ENCODE measurements at regions not wholly inside any gene's neighbourhood (a gene's known extent, or its start where the extent isn't known, plus 50 kb on each side); places are given as distances from the start of the nearest gene placed in this dataset.
"Not testable (repeated sequence)": the region's sequence is repeated elsewhere in the genome, so short reads cannot be mapped to it uniquely, and the experiment has no call there.

- no peak for DNase-seq (ENCODE audit: low read depth)
Measured at GRCh38 chr4:3365326-3365725, 72.5 kb downstream of the RGS12 start.

GRCh38 chr4:3365871-3366842 lies 73.3 kb downstream of the RGS12 start:
- no peak for DNase-seq (ENCODE audit: low read depth)

- DNase-seq (ENCODE audit: low read depth), result no peak
Measured at GRCh38 chr4:3366893-3367775, 74.3 kb downstream of the RGS12 start.

DNA sequence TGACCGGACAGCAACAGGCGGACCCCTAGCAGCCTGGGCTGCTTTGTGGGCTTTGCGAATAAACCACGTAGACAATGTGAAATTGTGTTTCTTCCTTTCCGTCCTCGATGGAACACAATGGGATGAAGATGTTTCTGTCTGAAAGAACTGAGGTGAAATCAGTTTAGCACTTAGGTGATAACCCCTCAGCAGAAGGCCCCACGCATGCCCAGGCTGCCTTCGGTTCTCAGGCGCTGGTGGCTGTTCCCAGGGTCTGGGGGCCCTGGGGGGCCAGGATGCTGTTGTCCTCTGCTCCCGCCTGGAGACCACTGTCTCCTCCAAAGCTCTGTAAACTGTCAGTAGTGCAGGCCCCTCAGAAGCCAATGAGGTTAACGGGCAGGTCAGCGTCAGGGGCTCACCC lies 73.9 kb upstream of the HGFAC start:
- no peak for DNase-seq (ENCODE audit: low read depth)

DNA sequence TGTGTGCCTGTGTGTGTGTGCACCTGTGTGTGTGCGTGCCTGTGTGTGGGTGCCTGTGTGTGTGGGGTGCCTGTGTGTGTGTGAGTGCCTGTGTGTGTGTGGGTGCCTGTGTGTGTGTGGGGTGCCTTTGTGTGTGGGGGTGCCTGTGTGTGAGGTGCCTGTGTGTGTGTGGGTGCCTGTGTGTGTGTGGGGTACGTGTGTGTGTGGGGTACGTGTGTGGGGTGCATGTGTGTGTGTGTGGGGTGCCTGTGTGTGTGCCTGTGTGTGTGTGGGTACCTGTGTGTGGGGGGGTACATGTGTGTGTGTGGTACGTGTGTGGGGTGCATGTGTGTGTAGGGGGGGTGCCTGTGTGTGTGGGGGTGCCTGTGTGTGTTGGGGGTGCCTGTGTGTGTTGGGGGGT lies 73.4 kb upstream of the HGFAC start:
- DNase-seq (ENCODE audit: low read depth), result no peak

DNA sequence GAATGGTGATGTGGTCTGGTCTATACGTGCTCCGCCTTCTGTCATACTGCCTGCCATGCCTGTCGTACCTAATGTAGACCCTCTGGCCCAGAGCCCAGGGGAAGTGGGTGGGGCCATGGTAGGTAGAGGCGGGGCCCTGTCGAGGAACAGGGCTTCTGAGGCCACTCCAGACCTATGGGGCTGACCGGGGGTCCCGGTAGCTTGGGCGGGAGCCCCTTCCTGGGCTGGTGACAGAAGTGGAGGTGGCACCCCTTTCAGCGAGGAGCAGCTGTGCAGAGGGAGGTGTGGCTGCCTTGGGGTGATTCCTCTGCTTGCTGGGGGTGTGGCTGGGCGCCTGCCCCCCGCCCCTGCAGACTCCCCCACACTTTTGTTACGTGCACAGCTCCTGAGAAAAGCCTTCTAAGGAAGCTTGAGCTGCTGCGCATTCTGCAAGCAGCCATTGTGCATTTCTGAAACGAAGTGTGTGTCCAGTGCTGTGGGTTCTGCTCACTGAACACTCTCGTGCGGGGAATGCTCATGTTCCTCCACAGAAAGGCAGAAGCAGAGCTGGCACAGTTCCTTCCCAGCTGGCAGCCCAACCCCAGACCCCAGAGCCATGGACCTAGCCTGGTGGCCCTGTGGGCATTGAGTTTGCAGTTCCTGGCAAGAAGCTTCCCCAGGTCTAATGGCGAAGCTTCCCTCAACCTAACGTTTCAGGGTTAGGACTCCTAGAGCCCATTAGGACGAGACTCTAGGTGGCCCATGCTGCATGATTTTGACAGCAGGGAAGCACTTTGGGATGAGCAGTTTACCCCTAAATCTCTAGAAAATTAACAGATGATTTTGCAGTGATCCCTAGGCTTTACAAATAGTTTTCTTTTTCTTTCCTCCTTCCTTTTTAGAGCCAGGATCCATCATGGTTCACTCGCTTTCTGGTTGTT lies 72.7 kb upstream of the HGFAC start:
- DNase-seq (ENCODE audit: low read depth), result no peak

DNA sequence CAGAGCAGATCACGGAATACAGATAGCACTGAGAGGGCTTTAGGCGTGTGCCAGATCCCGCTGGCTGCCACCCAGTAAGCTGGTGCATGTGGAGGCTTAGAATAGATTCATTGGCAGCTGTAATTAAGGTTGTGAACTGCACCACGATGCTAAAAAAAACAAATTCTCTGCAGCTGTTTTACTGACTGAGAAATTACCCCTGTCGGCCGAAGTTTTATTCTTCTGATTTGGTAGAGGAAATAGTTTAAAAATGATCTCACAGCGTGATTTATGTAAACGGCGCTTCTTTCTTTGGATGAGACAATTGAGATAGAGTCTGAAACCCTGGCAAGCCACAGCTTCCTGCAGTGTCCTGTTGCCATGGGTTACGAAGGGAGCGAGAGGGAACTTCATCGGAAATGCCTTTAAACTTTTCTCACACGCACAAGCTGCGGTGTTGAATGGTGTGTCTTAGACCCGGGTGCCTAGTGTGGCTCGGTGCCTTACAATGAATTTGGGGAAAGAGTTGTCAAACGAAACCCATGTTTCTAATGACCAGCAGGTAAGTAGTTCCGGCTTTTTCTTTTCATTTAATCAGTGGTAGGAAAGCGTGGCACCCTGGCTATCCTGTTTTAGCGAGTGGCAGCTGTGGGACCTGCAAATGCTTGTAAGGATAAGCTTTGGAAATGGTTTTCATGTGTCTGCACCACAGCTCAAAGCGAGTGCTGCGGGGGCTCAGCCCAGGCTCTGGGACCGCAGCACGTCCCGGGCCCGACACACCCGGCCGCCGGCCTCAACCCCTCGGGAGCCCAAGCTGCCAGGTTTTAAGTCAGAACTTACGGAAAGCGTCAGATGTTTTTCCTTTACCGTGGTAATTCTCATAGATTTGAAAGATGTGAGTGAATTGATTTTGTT lies 71.7 kb upstream of the HGFAC start:
- DNase-seq (ENCODE audit: low read depth), result peak; percentile 92

DNA sequence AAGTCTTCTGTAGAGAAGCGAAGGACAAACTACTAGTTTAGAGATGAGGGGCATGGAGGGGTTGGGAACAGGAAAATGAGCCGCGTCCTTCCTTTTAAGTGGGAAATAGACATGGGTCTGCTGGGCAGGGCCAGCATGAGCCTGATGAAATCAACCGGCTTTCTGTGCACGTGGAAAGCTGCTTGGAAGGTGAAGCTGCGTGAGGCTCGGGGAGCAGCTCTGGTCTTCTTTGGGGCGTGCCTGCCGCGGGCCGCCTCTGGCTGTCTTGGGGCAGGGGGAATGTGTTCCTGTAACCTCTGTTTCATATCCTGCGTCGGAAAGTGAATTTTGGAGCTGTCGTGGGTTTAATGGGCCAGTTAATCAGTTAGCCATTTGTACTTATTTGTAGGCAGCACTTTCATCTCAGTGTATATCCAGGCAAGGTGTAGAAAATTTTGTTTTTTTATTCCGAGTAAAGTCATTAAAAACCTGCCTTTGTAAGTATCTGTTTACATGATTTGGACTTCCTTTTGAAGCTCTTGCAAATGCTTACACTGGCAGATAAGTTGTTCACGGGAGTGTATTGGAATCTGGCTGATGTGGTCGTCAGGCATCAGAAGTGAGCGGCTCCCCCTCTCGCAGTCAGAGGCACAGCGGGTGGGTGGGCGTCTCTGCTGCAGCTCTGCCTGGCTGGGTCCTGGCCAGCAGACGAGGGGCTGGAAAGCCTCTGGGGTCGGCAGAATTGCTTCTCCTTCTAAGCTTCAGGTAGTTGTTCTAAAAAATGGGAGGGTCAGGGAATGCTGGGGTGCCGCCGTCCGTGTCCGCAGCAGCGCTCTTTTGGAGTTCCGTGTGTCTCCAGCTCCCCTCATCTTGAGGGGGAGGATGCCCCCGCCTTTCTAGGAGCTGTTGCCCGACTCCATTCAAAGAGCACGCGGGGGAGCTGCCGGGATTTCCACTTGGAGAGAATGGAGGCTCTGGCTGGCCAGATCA lies 70.5 kb upstream of the HGFAC start:
- peak; percentile 39 for DNase-seq (ENCODE audit: low read depth)

GRCh38 chr4:3372264-3372932 lies 69.4 kb upstream of the HGFAC start:
- no peak for DNase-seq (ENCODE audit: low read depth)

- no peak for DNase-seq (ENCODE audit: low read depth)
Measured at GRCh38 chr4:3372933-3373465, 68.8 kb upstream of the HGFAC start.

DNA sequence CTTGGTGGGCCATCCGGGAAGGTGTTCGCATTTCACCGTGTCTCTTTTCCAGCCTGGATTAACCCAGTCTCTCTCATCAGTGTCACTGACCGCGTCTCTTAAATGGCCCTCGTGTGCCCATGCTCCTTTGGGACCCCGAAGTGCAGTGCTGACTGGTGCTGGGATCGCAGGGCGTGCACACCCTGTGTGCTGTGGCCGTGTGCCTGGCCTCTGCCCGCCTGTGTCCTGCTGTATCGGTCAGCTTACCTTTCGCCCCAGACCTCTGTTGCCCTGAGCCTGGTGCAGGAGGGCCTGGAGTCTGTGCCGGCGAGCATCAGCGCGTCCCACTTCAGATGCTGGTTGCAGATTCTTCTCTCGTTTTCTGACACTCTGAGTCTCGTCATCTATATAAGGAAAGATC lies 68.3 kb upstream of the HGFAC start:
- no peak for DNase-seq (ENCODE audit: low read depth)

GRCh38 chr4:3374011-3374645 lies 67.6 kb upstream of the HGFAC start:
- no peak for DNase-seq (ENCODE audit: low read depth)

GRCh38 chr4:3374667-3375066 lies 67.1 kb upstream of the HGFAC start:
- no peak for DNase-seq (ENCODE audit: low read depth)

DNA sequence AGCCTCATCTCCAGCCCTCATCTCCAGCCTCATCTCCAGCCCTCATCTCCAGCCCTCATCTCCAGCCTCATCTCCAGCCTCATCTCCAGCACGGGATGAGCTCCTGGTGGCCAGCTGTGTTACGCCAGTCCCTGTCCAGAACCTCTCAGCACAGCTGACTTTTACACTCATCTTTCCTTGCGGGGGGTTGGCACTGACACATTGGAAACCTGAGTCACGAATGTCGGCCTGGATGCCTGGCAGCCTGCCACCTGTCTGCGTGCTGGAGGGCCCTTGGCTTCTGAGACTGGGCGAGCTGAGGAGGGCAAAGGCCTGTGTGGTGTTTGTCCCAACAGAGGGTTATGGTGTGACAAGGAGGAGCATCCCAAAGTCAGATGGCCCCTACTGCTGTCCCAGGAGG lies 66.1 kb upstream of the HGFAC start:
- peak; percentile 75 for DNase-seq (ENCODE audit: low read depth)

- no peak for DNase-seq (ENCODE audit: low read depth)
Measured at GRCh38 chr4:3376266-3376665, 65.5 kb upstream of the HGFAC start.

DNA sequence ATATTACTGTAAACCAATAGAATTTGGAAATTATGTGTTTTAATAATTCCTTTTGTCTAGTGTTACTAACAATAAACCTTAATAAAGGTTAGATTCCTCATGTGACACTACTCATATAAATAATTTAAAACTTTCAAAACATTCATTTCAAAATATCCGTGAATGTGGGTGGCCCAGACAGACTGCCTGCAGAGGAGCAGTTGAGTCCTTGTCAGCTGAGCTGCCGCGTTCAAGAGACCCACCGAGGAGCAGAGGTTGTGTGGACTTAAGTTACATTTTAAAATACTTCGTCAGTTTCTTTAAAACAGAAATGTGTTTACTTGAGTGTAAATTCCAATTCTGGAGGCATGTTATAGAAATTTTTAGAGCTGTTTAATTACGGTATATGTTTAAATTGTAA lies 64.2 kb upstream of the HGFAC start:
- DNase-seq (ENCODE audit: low read depth), result no peak

DNA sequence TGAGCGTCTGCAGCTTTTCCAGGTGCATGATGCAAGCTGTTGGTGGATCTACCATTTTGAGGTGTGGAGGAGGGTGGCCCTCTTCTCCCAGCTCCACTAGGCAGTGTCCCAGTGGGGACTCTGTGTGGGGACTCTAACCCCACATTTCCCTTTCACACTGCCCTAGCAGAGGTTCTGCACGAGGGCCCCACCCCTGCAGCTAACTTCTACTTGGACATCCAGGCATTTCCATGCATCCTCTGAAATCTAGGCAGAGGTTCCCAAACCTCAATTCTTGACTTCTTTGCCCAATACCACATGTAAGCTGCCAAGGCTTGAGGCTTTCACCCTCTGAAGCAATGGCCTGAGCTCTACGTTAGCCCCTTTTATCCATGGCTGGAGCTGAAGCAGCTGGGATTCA lies 61.4 kb upstream of the HGFAC start:
- DNase-seq (ENCODE audit: low read depth), result not testable (repeated sequence)

DNA sequence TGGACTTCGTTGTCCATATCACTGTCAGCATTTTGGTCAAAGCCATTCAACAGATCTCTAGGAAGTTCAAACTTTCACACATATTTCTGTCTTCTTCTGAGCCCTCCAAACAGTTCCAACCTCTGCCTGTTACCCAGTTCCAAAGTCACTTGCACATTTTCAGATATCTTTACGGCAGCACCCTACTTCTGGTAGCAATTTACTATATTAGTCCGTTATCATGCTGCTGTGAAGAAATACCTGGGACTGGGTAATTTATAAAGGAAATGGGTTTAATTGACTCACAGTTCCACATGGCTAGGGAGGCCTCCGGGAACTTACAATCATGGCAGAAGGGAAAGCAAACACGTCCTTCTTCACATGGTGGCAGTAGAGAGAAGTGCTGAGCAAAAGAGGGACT lies 60.6 kb upstream of the HGFAC start:
- DNase-seq (ENCODE audit: low read depth), result not testable (repeated sequence)

All from iris pigment epithelial cell (primary cell).